IPS DF 19.7 (cell line): ENCODE measurements at regions not wholly inside any gene's neighbourhood (a gene's known extent, or its start where the extent isn't known, plus 50 kb on each side); places are given as distances from the start of the nearest gene placed in this dataset.
"Not testable (repeated sequence)": the region's sequence is repeated elsewhere in the genome, so short reads cannot be mapped to it uniquely, and the experiment has no call there.

Experiments
- DNase-seq: peaks from one replicate; pipeline ENCODE4 v3.0.0-alpha.2; 2013; ENCODE audit warnings: low read depth, low spot score

DNA sequence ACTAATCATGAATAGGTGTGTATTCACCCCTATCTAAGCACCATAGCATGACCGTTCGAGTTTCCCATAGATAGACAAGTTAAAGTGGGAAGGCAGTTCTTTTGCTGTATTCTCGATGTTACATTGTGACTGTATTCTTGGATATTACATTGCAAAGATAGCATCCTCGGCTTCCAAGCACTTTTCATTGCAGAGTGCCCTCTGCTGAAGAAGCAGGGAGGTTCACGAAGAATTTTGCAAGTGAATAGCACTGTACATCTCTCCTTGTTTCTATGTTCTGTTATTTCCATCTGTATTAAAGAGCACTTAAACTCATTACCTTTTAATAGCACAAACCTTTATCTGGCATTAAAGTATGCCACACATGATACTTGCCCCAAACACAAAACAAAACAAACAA lies 426.7 kb upstream of the ARX start:
- DNase-seq: no peak

DNA sequence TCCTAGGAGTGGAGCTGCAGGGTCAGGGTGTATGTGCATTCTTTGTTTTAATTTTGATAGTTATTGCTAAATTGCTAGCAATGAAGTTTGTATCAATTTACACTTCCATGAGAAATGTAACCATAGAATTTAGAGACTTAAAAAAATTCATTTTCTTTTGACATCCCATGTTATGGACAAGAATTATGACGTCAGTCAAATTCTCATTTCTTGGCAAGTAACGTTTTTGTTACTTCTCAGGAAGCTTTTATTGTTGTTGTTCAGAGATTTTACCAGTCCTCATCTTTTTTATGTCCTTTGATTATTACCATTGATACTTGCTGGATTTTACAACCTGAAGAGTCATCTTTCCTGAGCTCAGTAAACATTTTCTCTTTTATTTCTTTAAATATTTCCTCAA lies 417.5 kb upstream of the ARX start:
- DNase-seq: no peak

DNA sequence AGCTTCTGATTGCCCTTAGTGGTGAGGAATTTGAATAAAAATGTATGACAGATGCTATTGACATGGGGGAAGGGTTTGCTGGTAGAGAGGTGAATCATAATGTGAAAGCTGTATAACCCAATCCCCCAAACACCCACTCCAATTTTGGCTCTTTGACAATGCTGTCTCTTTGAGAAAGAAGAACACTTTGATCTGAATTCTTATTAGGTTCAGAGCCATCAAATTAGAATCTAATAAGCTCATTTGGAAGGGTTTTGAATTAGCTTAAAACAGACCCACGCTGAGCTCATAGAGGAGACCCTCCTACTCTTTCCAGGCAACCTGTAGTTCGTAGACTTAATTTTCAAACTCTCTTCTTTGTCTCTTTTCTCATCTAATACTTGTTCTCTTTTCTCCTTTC lies 416.6 kb upstream of the ARX start:
- DNase-seq: no peak

DNA sequence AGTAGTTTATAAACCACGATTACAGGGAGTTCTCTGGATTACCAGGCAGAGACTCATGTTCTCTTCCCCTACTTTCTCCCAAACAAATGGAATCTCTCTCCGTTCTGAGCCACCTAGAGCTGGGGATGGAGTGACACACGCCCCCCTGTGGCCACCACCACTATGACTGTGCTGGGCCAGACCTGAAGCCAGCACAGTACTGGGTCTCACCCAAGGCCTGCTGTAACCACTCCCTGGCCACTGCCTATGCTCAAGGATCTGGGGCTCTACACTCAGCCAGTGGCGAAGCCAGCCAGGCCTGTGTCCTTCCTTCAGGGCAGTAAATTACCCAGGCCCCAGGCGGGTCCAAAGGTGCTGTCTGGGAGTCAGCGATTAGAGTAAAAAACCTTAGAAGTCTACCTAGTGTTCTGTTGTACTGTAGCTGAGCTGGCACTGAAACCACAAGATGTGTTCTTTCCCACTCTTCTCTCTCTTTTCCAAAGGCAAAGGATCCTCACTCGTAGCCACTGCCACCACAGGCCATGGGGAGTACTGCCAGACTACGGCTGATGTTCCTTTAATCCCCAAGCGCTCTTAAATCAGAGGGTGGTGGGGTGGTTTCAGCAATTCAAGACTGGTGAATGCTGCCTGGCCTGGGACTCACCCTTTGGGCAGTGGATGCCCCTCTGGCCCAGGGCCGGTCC lies 412.2 kb upstream of the ARX start:
- DNase-seq: peak; percentile 15

DNA sequence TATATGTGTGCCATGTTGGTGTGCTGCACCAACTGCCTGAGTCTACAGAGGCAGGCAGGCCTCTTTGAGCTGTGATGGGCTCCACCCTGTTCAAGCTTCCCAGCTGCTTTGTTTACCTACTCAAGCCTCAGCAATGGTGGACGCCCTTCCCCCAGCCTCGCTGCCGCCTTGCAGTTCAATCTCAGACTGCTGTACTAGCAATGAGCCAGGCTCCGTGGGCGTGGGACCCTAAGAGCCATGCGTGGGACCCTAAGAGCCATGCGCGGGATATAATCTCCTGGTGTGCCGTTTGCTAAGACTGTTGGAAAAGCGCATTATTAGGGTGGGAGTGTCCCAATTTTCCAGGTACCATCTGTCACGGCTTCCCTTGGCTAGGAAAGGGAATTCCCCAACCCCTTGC lies 388.4 kb upstream of the ARX start:
- not testable (repeated sequence) for DNase-seq

DNA sequence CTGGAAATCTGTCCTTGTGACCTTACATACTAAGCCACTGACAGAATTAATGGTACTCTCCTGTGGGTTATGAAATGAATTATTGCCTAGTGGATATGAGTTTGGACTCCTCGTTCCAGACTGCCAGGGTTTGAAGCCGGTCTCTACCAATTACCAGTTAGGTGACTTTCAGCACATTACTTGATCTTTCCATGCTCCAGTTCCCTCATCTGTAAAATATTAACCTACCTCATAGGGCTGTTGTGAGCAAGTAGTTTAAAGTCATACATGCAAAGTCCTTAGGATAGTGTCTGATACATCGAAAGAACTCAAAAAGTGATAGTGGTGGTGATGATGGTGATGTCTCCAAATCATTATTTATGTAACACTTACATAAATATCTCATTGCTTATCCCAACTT lies 373.5 kb upstream of the ARX start:
- DNase-seq: no peak

DNA sequence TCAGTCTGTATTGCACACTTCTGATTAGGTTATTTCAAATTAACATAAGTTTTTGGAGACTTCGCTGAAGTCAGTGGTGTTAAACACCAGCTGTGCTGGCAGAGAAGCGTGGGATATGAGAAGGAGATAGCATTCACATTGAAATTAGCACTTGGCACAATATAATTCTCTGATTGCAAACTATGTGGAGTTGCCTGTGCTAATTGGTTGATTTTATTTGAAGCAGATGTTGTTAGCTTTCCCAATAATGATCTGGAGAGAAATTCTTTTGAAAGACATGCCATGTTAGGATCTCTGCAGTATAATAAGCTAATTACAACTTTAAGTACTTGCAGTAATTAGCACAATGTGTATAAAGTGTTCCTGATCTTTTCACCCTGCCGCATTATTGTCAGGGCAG lies 367.4 kb upstream of the ARX start:
- no peak for DNase-seq

DNA sequence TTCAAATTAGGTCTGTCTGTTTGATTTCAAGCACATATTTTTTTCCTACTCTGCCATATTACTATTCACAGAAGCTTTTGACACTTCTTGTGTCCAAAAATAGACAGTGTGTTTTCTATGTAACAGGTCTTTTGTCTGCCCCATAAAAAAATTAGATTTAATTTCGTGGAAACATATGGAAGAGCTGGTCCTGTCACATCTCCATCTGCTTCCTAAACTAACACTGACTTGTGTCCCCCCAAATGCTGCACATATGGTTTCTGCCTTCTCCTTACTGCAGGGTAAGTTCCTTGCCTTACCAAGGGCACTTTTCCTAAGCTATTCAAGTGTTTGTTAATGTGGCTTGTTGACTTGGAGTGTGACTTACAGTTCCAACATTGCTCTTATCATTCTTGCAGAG lies 340.7 kb upstream of the ARX start:
- DNase-seq: no peak

DNA sequence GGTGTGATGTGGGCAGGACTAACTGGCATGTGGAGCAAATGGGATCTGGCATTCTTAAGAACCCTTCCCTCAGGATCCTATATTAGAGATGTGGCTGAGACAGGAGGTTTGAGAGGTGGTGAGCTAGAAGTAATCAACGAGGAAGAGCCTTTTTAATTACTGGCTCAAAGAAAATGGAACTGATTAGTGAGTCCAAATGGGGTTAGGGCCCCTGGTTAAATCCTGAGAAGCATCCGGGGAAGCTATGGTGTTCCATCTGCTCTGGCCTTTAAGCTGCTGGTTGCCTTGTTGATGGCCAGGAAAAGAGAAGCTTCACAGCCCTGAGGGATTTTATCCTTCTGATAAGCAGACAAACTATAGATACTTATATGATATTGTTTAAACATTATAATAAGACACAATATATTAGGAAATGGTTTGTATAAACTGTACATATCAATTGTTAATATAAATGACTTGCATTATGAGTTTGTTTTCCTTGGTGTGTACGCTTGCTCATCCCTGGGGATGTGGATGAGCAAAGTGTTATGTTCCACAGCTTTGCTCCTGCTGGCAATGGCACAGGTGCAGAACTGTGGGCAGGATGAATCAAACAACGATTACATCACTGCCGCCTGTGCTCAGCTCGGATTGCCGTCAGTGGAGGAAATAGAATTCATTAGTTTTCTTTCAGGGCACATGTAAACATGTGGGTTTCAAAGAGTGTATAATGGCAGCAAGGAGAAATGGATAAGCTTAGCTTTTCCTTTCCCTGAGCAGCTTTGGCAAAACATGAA lies 328.6 kb upstream of the ARX start:
- no peak for DNase-seq

DNA sequence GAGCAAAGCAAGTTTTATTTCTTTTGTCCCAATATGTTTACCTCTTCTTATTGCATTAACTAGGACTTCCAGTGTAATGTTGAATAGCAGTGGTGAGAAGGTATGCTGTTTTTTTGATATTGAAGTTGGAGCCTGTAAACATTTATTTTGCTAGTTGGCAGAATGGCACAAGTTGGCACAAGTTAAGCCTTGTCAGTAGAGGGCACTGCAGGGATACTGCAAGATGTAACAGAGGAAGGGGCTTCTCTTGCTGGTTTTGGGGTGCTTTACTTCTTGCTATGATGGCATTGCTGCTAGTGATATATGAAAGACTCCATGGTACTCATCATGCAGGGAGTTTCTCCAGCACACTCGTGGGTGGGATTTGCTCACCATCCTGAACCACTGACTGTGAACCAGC lies 327.3 kb upstream of the ARX start:
- no peak for DNase-seq

DNA sequence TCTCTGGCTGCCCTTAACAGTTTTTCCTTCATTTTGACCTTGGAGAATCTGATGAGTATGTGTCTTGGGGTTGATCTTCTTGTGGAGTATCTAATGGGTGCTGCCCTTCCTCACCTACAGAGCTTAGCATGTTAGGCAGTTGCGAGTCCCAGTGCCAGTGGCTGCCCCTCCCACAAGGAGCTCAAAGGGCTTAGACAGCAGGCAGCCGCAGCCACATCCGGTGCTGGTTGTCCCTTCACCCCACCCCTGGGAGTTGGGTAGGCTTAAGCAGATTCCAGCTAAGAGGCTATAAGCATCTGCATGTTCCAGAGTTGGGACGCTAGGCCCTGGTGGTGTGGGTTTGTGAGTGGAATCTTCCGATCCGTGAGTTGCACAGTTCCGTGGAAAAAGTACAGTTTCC lies 322.1 kb upstream of the ARX start:
- no peak for DNase-seq

DNA sequence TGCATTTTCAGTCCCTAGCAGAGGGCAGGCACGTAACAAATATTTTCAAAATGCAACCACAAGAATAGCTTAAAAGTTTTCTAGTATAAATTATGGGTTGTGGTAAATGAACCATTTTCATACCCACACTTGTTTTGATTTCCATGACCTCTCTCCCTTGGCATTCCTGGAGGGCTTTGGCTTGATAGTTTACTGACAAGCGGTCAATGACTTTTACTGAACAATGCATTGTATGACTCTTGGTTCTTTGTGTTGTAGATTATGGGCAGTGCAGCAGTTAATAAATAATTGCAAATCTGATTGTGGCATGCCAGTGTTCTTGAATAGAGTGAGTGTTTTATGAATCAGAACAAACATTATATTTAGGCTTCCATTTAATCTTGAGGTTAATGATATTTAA lies 285.2 kb upstream of the ARX start:
- no peak for DNase-seq

DNA sequence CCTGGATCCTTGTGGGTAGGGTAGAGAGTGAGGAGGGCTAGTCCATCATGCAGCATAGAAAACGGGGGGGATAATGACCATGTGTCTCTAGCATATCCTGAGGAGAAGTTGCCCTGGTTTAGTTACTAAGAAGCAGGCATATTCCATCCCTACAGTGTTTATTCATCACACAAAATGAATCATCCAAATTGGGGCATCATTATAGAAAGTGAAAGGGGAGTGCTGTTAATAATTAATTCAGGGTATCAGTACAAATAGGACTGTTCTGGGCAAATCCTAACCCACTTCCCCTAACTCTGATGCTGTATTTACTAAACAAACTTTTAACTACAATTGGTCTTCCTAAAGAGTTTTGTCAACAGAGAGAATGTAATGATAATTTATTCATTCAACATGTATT lies 281.1 kb upstream of the ARX start:
- DNase-seq: no peak

DNA sequence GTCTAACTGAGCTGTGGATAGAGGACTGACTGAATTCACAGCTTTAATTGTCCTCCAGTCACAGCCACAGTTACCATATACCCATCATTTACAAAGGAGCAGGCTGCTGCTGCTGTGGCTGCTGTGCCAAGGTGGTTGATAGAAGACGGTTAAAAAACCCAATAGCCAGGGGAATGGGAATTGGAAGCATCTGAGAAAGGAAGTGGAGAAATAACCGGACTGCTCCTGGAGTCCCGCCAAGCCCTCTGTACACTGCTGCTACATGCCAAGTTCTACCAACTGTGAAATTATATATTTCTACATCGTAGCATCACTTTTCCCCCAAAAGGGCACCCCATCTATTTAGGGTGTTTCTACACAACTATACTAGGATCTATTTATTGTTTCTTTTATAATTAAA lies 279.7 kb upstream of the ARX start:
- DNase-seq: no peak

DNA sequence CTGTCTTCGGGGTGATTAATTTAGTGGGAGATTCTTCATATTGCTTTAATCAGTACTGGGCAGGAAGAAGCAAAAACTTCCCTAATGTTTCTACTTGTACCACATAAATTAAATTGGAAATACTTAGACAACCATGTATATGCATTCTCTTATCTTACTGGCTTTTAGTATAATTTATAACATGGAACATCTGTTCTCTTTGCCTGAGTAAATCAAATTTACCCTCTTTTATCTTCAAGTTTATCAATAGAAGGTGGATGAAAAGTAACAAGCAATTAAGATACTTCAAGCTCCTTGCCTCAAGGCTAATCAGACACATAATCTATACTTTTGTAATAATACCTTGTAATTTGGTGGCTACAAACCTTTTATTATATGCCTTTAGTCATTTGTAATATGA lies 274.4 kb upstream of the ARX start:
- no peak for DNase-seq

DNA sequence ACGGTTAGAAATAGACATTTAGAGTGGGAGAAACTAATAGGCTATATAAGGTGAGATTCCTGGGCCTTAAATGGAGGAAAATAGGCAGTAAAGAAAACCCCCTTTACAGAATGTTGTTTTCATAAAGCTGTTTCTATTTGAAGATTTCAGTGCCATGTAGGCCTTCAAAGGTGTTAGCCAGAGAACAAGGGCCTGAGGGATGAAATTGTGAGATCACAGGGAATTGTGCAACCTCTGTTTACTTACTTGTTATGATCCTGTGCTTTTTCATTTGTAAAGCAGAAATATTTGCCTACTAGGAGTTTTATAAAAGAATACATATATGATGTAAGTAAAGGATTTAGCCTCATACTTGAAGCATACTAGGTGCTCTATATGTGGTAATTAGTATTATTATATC lies 272.9 kb upstream of the ARX start:
- DNase-seq: no peak

DNA sequence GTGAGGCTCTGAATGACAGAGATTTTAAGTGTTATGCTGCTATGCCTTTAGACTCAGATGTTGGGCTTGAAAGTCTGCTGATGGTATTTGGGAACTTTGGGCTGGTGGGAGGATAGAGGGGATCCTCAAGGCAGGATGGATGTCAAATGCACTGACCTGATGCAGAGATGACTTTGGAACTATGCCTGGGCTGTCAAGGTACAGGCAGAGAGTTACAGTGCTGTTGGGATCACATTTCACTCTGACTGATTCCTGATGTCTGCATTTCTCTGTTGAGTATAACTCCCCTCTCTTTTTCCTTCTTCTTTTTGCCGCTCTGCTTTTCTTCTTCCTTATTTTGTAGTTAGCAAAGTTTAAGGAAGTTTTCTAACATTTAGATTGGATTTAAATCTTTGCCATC lies 271.8 kb upstream of the ARX start:
- no peak for DNase-seq

DNA sequence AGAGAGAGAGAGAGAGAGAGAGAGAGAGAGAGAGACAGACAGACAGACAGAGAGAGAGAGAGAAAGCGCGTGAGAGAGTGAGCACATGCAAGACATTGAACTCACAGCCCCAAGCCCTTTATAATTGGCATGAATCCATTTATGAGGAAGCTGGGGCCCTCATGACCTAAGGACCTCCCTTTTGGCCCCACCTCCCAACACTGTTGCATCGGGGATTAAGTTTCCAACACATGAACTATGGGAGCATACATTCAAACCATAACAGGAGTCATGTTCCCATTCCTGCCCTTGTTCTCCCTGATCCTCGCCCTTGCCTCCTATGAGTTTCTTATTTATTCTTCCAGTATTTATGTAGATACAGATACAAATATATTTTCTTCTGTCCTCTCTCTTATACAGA lies 269.8 kb upstream of the ARX start:
- no peak for DNase-seq

DNA sequence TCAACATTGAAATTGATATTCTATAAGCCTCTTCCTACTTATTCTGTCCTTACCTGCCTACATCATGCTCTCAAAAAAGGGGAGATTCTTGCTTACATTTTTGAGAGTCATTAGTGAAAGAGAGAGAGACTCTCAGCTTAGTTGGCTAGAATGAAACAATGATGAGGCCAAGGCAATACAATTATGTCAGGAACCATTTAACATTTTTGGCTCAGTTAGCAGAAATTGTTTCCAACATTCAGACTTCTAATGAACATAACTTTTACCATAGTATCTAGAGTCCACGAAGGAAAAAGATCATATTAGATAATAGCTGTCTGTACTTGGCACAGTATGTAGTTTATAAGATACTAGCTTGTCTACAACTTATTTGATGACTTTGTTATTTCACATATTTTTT lies 263.7 kb upstream of the ARX start:
- no peak for DNase-seq

DNA sequence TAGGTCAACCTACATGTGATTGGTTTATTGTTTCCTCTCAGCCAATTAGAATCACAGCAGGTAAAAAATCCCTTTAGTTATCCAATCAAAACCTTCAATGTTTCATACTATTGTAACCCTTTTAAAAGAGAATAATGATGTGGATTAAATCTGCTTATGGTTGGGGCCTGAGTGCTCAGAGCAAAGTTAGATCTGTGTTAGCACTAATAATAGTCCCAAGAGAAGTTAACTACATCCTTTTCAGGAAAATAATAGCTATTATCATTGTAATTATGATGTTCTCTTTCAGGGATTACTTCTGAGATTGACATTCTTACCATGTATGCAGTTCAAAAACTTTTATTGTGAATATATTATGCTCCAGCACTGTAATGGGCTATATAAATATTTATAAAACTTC lies 262.6 kb upstream of the ARX start:
- no peak for DNase-seq

DNA sequence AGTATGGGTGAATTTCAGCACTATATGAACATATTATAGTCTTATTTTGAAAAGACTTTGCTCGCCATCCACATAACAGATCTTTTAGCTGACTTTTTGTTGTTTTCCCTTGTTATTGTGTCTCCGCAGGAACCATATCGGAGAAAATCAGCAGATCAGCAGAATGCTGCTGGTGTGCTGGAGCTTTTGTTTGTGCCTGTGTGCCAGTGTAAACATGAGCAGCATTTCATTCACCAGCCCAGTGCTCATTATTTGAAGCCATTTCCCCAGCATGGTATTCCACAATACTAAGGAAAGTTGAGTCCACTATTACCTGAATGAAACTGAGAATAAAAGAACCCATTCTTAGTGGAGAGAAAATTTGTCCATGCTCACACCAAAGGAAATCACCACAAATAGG lies 261.8 kb upstream of the ARX start:
- DNase-seq: no peak

DNA sequence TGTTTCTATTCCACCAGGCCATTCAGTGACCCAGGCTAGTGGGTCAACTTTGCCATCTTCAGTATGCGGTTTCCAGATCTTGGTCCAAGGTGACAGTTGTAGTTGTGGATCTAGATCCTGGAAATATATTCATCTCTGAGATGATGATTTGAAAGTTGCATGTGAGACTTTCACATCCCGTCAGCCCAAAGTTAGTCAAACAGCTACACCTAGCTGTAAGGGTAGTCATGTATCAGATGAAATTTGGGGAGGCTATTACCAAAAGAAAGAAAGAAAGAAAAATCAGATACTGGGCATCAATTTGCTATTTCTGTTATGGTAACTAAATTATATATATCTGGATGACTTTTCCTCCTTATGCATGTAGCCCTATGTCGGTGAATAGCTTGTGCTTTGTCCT lies 259.4 kb upstream of the ARX start:
- DNase-seq: no peak

DNA sequence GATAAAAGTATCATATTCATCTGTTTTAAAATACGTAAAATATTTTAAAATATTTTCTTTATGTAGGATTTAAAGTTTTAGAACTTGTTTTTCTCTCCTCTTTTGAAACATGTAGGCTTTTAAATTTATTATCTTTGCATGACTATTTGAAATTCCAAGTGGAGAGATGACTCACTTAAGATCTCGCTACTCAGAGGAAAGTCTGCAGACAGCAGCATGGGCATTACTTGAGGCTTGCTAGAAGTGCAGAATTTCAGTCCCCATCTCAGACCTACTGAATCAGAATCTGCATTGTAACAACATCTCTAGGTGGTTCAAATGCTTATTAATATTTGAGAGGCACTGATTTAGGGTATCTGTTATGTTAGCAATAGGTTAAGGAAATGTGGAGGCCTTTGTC lies 225.7 kb upstream of the ARX start:
- DNase-seq: no peak

DNA sequence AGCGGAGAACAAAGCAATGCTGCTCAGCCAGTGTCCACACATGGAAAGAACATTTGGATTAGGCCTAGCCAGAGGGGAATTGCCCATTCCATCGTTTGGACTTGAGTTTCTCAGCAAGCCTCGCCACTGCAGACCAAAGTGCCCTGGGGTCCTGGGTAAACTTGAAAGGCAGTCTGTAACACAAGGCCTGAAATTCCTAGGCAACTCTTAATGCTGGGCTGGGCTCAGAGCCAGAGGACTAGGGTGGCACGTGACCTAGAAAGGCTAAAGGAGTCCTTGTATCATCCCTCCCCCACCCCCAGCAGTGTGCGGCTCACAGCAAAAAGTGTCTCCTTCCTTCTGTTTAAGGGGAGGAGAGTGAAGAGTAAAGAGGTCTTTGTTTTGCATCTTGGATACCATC lies 210.4 kb upstream of the ARX start:
- no peak for DNase-seq
